ENCODE measurements at regions not wholly inside any gene's neighbourhood (a gene's known extent, or its start where the extent isn't known, plus 50 kb on each side); places are given as distances from the start of the nearest gene placed in this dataset.

DNA sequence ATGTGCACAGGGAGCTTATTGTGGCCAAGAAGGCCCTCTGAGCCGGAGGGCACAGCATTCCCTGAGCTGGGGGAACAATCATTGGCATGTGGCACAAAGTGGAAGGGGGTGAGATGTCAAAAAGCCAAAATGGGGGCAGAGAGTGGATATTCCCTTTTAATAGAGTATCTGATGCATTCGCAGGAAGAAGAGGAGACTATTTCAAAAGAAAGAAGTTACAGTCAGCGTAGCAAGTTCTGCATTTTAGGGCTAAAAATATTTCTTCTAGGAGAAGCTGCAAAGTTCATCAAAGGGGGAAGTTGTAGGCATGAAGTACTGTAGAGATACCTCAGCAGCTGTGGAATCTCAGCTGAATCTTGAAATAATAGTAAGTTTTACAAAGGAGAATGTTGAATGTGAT is 136.0 kb upstream of the WDR11 start:
- POLR2A ChIA-PET, result no interaction called here

More for the DNA sequence above, 136.0 kb upstream of the WDR11 start:
- CTCF ChIA-PET, result interaction anchor here (0.7 kb wide), 1 partner anchor 20 kb away, joined by 4 read pairs; no protein-coding TSS in a partner anchor
- no peaks in the 10 kb centered on the region for H3K36me3 ChIP-seq (ENCODE audit: control insufficient read depth in 2 of 2, insufficient read depth in 2 of 2, low read length in 1 of 2)
- in situ Hi-C loops (cut with MboI) (no loop called here), intact Hi-C loops (cut with micrococcal nuclease; ENCODE audit: unreplicated experiment) (no loop called here)
- no peak for DNase-seq (ENCODE audit: low read depth, low spot score)
- H4K20me1 ChIP-seq (ENCODE audit: control insufficient read depth, insufficient read depth), result no peaks in the 10 kb centered on the region
- H3K9ac ChIP-seq (ENCODE audit: control insufficient read depth, insufficient read depth, low read length), result no peak overlapping the region
- H3K79me2 ChIP-seq (ENCODE audit: control insufficient read depth, insufficient read depth, low read length), result no peaks in the 10 kb centered on the region
- H3K4me3 ChIP-seq, result no peak overlapping the region
- no peaks in the 10 kb centered on the region for H3K4me1 ChIP-seq (ENCODE audit: control insufficient read depth, insufficient read depth, low read length)
- SMC1A ChIA-PET (ENCODE audit: uncharacterized antibody, unreplicated experiment), result no interaction called here
- RAD21 ChIA-PET (ENCODE audit: unreplicated experiment), result no interaction called here
- ATAC-seq, result no peak
- no peaks in the 10 kb centered on the region for H3K27me3 ChIP-seq (replicated peaks in 1 of 2; ENCODE audit: control insufficient read depth in 2 of 2, insufficient read depth in 2 of 2, low read length in 1 of 2)
- H2AFZ ChIP-seq (ENCODE audit: control insufficient read depth, low read depth, low read length), result no peak overlapping the region
- no peak overlapping the region for H3K27ac ChIP-seq (ENCODE audit: control insufficient read depth, insufficient read depth)
- H3K9me3 ChIP-seq (replicated peaks; ENCODE audit: control insufficient read depth, insufficient read depth, low read length), result no peaks in the 10 kb centered on the region
- FAIRE-seq, result no peak
- TF ChIP-seq WRNIP1 (IDR thresholded peaks at IDR 0.05; ENCODE audit: borderline replicate concordance, low read depth, low read length) (no peak), POLR2AphosphoS2 (IDR thresholded peaks at IDR 0.05; ENCODE audit: low read depth, low read length) (no peak), EGR1 (IDR thresholded peaks at IDR 0.05; ENCODE audit: borderline replicate concordance in 1 of 2, low read depth in 2 of 2, low read length in 2 of 2) (no peak), CREB1 (IDR thresholded peaks at IDR 0.05; ENCODE audit: low read depth) (no peak), TCF7 (IDR thresholded peaks at IDR 0.05; ENCODE audit: borderline replicate concordance) (no peak), HDGF (IDR thresholded peaks at IDR 0.05) (no peak), ZNF384 (IDR thresholded peaks at IDR 0.05; ENCODE audit: borderline replicate concordance, low read depth, low read length) (no peak)
- TF ChIP-seq, protein P1, sequence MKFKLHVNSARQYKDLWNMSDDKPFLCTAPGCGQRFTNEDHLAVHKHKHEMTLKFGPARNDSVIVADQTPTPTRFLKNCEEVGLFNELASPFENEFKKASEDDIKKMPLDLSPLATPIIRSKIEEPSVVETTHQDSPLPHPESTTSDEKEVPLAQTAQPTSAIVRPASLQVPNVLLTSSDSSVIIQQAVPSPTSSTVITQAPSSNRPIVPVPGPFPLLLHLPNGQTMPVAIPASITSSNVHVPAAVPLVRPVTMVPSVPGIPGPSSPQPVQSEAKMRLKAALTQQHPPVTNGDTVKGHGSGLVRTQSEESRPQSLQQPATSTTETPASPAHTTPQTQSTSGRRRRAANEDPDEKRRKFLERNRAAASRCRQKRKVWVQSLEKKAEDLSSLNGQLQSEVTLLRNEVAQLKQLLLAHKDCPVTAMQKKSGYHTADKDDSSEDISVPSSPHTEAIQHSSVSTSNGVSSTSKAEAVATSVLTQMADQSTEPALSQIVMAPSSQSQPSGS (IDR thresholded peaks at IDR 0.05; ENCODE audit: low read length), result no peak
- TF ChIP-seq, protein P2, sequence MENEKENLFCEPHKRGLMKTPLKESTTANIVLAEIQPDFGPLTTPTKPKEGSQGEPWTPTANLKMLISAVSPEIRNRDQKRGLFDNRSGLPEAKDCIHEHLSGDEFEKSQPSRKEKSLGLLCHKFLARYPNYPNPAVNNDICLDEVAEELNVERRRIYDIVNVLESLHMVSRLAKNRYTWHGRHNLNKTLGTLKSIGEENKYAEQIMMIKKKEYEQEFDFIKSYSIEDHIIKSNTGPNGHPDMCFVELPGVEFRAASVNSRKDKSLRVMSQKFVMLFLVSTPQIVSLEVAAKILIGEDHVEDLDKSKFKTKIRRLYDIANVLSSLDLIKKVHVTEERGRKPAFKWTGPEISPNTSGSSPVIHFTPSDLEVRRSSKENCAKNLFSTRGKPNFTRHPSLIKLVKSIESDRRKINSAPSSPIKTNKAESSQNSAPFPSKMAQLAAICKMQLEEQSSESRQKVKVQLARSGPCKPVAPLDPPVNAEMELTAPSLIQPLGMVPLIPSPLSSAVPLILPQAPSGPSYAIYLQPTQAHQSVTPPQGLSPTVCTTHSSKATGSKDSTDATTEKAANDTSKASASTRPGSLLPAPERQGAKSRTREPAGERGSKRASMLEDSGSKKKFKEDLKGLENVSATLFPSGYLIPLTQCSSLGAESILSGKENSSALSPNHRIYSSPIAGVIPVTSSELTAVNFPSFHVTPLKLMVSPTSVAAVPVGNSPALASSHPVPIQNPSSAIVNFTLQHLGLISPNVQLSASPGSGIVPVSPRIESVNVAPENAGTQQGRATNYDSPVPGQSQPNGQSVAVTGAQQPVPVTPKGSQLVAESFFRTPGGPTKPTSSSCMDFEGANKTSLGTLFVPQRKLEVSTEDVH (IDR thresholded peaks at IDR 0.05; ENCODE audit: low read depth, partially characterized antibody), result no peak
- BruUV-seq (replicated peaks), result no TSS peak
- H3K4me2 ChIP-seq (ENCODE audit: control insufficient read depth, insufficient read depth), result no peak overlapping the region
- WGBS (ENCODE audit: insufficient coverage, insufficient replicate concordance, low lambda C conversion rate, missing lambda C conversion rate), result 11% methylated on average over 3 of the region's 3 CpGs

Measured in GM12878 (cell line).